HEK293T (cell line): ENCODE measurements at regions not wholly inside any gene's neighbourhood (a gene's known extent, or its start where the extent isn't known, plus 50 kb on each side); places are given as distances from the start of the nearest gene placed in this dataset.

Experiments
- ARNT ChIP-seq: fragments of 450-650 bp; IDR thresholded peaks from 2 replicates; pipeline ENCODE4 v1.6.1; 2017; ENCODE audit warnings: mild to moderate bottlenecking
- BHLHE40 ChIP-seq: fragments of 450-650 bp; IDR thresholded peaks from 2 replicates; pipeline ENCODE4 v1.6.1; 2016; ENCODE audit warnings: mild to moderate bottlenecking, moderate library complexity, borderline replicate concordance
- FOXA1 ChIP-seq: fragments of 450-650 bp; IDR thresholded peaks from 2 replicates; pipeline ENCODE4 v1.6.1; 2016; ENCODE audit warnings: mild to moderate bottlenecking
- LEF1 ChIP-seq: fragments of 450-650 bp; IDR thresholded peaks from 2 replicates; pipeline ENCODE4 v1.6.1; 2017; ENCODE audit warnings: mild to moderate bottlenecking, borderline replicate concordance
- NFRKB ChIP-seq: fragments of 450-650 bp; IDR thresholded peaks from 2 replicates; pipeline ENCODE4 v1.6.1; 2016; ENCODE audit warnings: mild to moderate bottlenecking, moderate library complexity
- SP1 ChIP-seq: fragments of 450-650 bp; IDR thresholded peaks from 2 replicates; pipeline ENCODE4 v1.6.1; 2017
- SUZ12 ChIP-seq: fragments of 450-650 bp; IDR thresholded peaks from 2 replicates; pipeline ENCODE4 v1.6.1; 2016; ENCODE audit warnings: mild to moderate bottlenecking
- TF ChIP-seq, protein P1 (sequence below): fragments of 450-650 bp; IDR thresholded peaks from 2 replicates; pipeline ENCODE4 v1.6.1; 2016

DNA sequence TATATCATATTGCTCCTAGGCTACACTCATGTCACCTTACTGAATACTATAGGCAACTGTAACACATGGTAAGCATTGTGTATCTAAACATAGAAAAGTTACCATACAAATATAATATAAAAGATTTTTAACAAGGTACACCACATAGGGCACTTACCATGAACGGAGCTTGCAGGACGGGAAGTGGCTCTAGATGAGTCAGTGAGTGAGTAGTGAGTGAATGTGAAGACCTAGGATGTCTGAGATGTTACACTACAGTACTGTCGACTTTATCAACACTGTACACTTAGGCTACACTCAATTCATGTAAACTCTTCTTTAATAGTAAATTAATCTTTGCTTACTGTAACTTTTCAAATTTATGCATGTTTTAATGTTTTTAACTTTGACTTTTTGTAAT lies 81.0 kb upstream of the PLD5 start:
- TF ChIP-seq ARNT (no peak), SUZ12 (no peak), BHLHE40 (no peak), NFRKB (no peak), FOXA1 (no peak), LEF1 (no peak), SP1 (no peak)
- TF ChIP-seq, protein P1, sequence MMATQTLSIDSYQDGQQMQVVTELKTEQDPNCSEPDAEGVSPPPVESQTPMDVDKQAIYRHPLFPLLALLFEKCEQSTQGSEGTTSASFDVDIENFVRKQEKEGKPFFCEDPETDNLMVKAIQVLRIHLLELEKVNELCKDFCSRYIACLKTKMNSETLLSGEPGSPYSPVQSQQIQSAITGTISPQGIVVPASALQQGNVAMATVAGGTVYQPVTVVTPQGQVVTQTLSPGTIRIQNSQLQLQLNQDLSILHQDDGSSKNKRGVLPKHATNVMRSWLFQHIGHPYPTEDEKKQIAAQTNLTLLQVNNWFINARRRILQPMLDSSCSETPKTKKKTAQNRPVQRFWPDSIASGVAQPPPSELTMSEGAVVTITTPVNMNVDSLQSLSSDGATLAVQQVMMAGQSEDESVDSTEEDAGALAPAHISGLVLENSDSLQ, result no peak
